SK-N-SH (cell line): ENCODE measurements at regions not wholly inside any gene's neighbourhood (a gene's known extent, or its start where the extent isn't known, plus 50 kb on each side); places are given as distances from the start of the nearest gene placed in this dataset.

Source experiments
- CTCF ChIA-PET: fragments of 300-600, 350-600 bp; formaldehyde crosslinking; extraction: SDS; loops from one replicate; lab custom pipeline; 2021; lab: Yijun Ruan, JAX
- POLR2A ChIA-PET: fragments of 350-600 bp; sonication (Branson Sonifier 250); formaldehyde crosslinking; extraction: SDS; loops from one replicate; lab custom pipeline; 2020; ENCODE audit warnings: antibody characterized with exemption, inconsistent platforms; lab: Yijun Ruan, JAX
- DNase-seq: peaks from one replicate; pipeline ENCODE4 v3.0.0; 2012
- H2AFZ ChIP-seq: fragments of 200-600 bp; sonication (generic); 2 replicates; pipeline ENCODE4 v1.8.1; 2016; ENCODE audit warnings: antibody characterized with exemption, mild to moderate bottlenecking, low read depth
- H3F3A ChIP-seq: fragments of 200-600 bp; sonication (generic); replicated peaks from 2 replicates; pipeline ENCODE3; 2016; ENCODE audit warnings: antibody characterized with exemption, mild to moderate bottlenecking; ENCODE audit not compliant: insufficient read depth
- H3K27ac ChIP-seq, 2 experiments: fragments of 200-500 bp in 1 of 2; fragments of 200-600 bp in 1 of 2; sonication (Bioruptor generic) in 1 of 2; sonication (generic), shearing (Covaris generic) in 1 of 2; 2 replicates each; pipeline versions ENCODE4 v1.5.1 to v1.6.1; 2014 to 2016; ENCODE audit warnings: low read depth in 2 of 2, inconsistent platforms in 1 of 2, low read length in 1 of 2, mild to moderate bottlenecking in 1 of 2, mixed read lengths in 1 of 2
- H3K27me3 ChIP-seq: fragments of 200-600 bp; sonication (generic), shearing (Covaris generic); 2 replicates; pipeline ENCODE4 v1.6.1; 2016; ENCODE audit warnings: mixed run types; ENCODE audit not compliant: insufficient read depth
- H3K36me3 ChIP-seq, 2 experiments: fragments of 200-500 bp in 1 of 2; fragments of 200-600 bp in 1 of 2; sonication (Bioruptor generic) in 1 of 2; sonication (generic) in 1 of 2; replicated peaks in 1 of 2; 2 replicates each; pipeline versions ENCODE3 to v1.5.1; 2014 to 2016; ENCODE audit warnings: low read length in 1 of 2, mild to moderate bottlenecking in 1 of 2; ENCODE audit not compliant: insufficient read depth in 2 of 2, control insufficient read depth in 1 of 2
- H3K4me1 ChIP-seq, 2 experiments: fragments of 200-500 bp in 1 of 2; fragments of 200-600 bp in 1 of 2; sonication (Bioruptor generic) in 1 of 2; sonication (generic), shearing (Covaris generic) in 1 of 2; 2 replicates each; pipeline versions ENCODE4 v1.5.1 to v1.6.1; 2014 to 2016; ENCODE audit warnings: low read depth in 1 of 2, low read length in 1 of 2, mixed run types in 1 of 2; ENCODE audit not compliant: insufficient read depth in 2 of 2, control insufficient read depth in 1 of 2
- H3K4me2 ChIP-seq: fragments of 200-600 bp; sonication (generic), shearing (Covaris generic); 2 replicates; pipeline ENCODE4 v1.6.1; 2017; ENCODE audit warnings: mixed run types
- H3K4me3 ChIP-seq, 2 experiments: fragments of 200-500 bp in 1 of 2; fragments of 200-600 bp in 1 of 2; sonication (Bioruptor generic) in 1 of 2; sonication (generic), shearing (Covaris generic) in 1 of 2; 2 replicates each; pipeline versions ENCODE4 v1.5.1 to v1.8.1; 2014 to 2016; ENCODE audit warnings: low read depth in 2 of 2, inconsistent platforms in 1 of 2, low read length in 1 of 2, mild to moderate bottlenecking in 1 of 2, mixed read lengths in 1 of 2, moderate library complexity in 1 of 2
- H3K79me2 ChIP-seq: fragments of 200-600 bp; sonication (generic); 2 replicates; pipeline ENCODE4 v1.8.1; 2017; ENCODE audit warnings: mild to moderate bottlenecking; ENCODE audit not compliant: insufficient read depth
- H3K9ac ChIP-seq: fragments of 200-600 bp; sonication (generic); 2 replicates; pipeline ENCODE4 v1.6.1; 2017; ENCODE audit warnings: mixed run types
- H3K9me2 ChIP-seq: fragments of 200-600 bp; sonication (generic); 2 replicates; pipeline ENCODE4 v1.6.1; 2017; ENCODE audit warnings: mixed run types
- H3K9me3 ChIP-seq: fragments of 200-600 bp; sonication (generic); 2 replicates; pipeline ENCODE4 v1.6.1; 2017; ENCODE audit warnings: mixed run types, mild to moderate bottlenecking, moderate library complexity
- H4K20me1 ChIP-seq: fragments of 200-600 bp; sonication (generic); 2 replicates; pipeline ENCODE4 v1.6.1; 2017; ENCODE audit warnings: mild to moderate bottlenecking, mixed run types; ENCODE audit not compliant: insufficient read depth
- EP300 ChIP-seq, 2 experiments: IDR thresholded peaks; 2 replicates each; pipeline versions ENCODE4 v1.4.0 to v1.6.1; 2012; ENCODE audit warnings: borderline replicate concordance in 1 of 2, low read depth in 1 of 2, low read length in 1 of 2
- EZH2phosphoT487 ChIP-seq: fragments of 200-600 bp; sonication (generic); IDR thresholded peaks from 2 replicates; pipeline ENCODE4 v1.6.1; 2017; ENCODE audit warnings: low read depth, mixed run types, mild to moderate bottlenecking, antibody characterized with exemption, moderate library complexity, borderline replicate concordance
- GABPA ChIP-seq: IDR thresholded peaks from 2 replicates; pipeline ENCODE4 v1.4.0; 2012; ENCODE audit warnings: low read depth, mild to moderate bottlenecking
- JUND ChIP-seq: IDR thresholded peaks from 2 replicates; pipeline ENCODE4 v1.4.0; 2012
- MEF2A ChIP-seq: IDR thresholded peaks from 2 replicates; pipeline ENCODE4 v1.4.0; 2012; ENCODE audit warnings: low read depth, borderline replicate concordance
- MXI1 ChIP-seq: IDR thresholded peaks from 2 replicates; pipeline ENCODE4 v1.6.1; 2012; ENCODE audit warnings: mild to moderate bottlenecking, low read depth, low read length, improper control_type of control experiment
- NRF1 ChIP-seq: IDR thresholded peaks from 2 replicates; pipeline ENCODE4 v1.6.1; 2012; ENCODE audit warnings: low read depth, mild to moderate bottlenecking, low read length
- RXRA ChIP-seq: IDR thresholded peaks from 2 replicates; pipeline ENCODE4 v1.4.0; 2012; ENCODE audit warnings: low read depth, mild to moderate bottlenecking, borderline replicate concordance
- SMC3 ChIP-seq: IDR thresholded peaks from 2 replicates; pipeline ENCODE4 v1.6.1; 2012; ENCODE audit warnings: low read depth, low read length, improper control_type of control experiment
- TCF12 ChIP-seq: IDR thresholded peaks from 2 replicates; pipeline ENCODE4 v1.4.0; 2012
- YY1 ChIP-seq: IDR thresholded peaks from 2 replicates; pipeline ENCODE4 v1.4.0; 2012; ENCODE audit warnings: low read depth, mild to moderate bottlenecking
- WGBS: methylation state at CpG from one replicate; pipeline ENCODE4 v1.1.6; 2017; ENCODE audit warnings: low lambda C conversion rate; 5-methylcytosine and 5-hydroxymethylcytosine counted together
- TF ChIP-seq, protein P1 (sequence below): fragments of 150-350 bp; IDR thresholded peaks from 2 replicates; pipeline ENCODE4 v1.6.1; 2016; ENCODE audit warnings: mild to moderate bottlenecking, low read depth, low read length
- TF ChIP-seq, protein P2 (sequence below): IDR thresholded peaks from 2 replicates; pipeline ENCODE4 v1.4.0; 2012; ENCODE audit warnings: low read depth
- TF ChIP-seq, protein P3 (sequence below): IDR thresholded peaks from 2 replicates; pipeline ENCODE4 v1.6.1; 2012; ENCODE audit warnings: mild to moderate bottlenecking, low read depth, low read length, moderate library complexity
- TF ChIP-seq, protein P4 (sequence below): IDR thresholded peaks from 2 replicates; pipeline ENCODE4 v1.4.0; 2012; ENCODE audit warnings: low read depth, borderline replicate concordance
- TF ChIP-seq, protein P5 (sequence below): fragments of 150-350 bp; IDR thresholded peaks from 2 replicates; pipeline ENCODE4 v1.6.1; 2017; ENCODE audit warnings: antibody characterized with exemption, low read length, low read depth, borderline replicate concordance
- TF ChIP-seq, protein P6 (sequence below): IDR thresholded peaks from 2 replicates; pipeline ENCODE4 v1.4.0; 2012; ENCODE audit warnings: low read depth, borderline replicate concordance

DNA sequence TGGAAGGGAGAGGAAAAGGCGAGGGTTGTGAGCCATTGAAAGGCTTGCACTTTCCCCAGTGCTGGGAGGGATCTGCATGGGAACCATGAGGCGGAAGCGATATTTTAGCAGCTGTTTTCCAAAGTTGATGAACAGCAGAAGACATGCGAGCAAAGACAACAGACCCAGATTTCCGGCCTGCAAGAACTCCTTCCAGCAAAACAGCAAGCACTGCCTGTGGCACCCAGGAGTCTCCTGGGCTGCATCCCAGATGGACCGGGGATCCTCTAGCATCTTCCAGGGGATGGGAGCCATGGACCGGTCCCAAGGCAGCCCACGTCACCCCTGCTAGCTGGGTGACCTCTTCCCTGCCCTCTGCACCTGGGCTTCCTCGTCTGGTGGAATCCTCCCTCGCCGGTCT lies 162.8 kb downstream of the IRF8 start:
- Histone ChIP-seq H2AFZ (no peak overlapping the region), H3K9ac (no peak overlapping the region), H3K79me2 (no peaks in the 10 kb centered on the region), H3K4me2 (no peak overlapping the region), H3K9me2 (no peaks in the 10 kb centered on the region), H3K4me1 (no peaks in the 10 kb centered on the region), H4K20me1 (no peaks in the 10 kb centered on the region), H3K4me3 (no peak overlapping the region), H3K9me3 (no peaks in the 10 kb centered on the region), H3K27ac (no peak overlapping the region), H3K36me3 (no peaks in the 10 kb centered on the region), H3K27me3 (peaks cover 61% of the 10 kb centered on the region), H3F3A (no peaks in the 10 kb centered on the region)
- CTCF ChIA-PET = no interaction called here
- WGBS = 8% methylated on average over 10 of the region's 11 CpGs
- TF ChIP-seq, protein P1, sequence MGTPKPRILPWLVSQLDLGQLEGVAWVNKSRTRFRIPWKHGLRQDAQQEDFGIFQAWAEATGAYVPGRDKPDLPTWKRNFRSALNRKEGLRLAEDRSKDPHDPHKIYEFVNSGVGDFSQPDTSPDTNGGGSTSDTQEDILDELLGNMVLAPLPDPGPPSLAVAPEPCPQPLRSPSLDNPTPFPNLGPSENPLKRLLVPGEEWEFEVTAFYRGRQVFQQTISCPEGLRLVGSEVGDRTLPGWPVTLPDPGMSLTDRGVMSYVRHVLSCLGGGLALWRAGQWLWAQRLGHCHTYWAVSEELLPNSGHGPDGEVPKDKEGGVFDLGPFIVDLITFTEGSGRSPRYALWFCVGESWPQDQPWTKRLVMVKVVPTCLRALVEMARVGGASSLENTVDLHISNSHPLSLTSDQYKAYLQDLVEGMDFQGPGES = no peak
- TF ChIP-seq, protein P2, sequence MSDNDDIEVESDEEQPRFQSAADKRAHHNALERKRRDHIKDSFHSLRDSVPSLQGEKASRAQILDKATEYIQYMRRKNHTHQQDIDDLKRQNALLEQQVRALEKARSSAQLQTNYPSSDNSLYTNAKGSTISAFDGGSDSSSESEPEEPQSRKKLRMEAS = no peak
- TF ChIP-seq NRF1 = no peak
- TF ChIP-seq JUND = no peak
- TF ChIP-seq, protein P3, sequence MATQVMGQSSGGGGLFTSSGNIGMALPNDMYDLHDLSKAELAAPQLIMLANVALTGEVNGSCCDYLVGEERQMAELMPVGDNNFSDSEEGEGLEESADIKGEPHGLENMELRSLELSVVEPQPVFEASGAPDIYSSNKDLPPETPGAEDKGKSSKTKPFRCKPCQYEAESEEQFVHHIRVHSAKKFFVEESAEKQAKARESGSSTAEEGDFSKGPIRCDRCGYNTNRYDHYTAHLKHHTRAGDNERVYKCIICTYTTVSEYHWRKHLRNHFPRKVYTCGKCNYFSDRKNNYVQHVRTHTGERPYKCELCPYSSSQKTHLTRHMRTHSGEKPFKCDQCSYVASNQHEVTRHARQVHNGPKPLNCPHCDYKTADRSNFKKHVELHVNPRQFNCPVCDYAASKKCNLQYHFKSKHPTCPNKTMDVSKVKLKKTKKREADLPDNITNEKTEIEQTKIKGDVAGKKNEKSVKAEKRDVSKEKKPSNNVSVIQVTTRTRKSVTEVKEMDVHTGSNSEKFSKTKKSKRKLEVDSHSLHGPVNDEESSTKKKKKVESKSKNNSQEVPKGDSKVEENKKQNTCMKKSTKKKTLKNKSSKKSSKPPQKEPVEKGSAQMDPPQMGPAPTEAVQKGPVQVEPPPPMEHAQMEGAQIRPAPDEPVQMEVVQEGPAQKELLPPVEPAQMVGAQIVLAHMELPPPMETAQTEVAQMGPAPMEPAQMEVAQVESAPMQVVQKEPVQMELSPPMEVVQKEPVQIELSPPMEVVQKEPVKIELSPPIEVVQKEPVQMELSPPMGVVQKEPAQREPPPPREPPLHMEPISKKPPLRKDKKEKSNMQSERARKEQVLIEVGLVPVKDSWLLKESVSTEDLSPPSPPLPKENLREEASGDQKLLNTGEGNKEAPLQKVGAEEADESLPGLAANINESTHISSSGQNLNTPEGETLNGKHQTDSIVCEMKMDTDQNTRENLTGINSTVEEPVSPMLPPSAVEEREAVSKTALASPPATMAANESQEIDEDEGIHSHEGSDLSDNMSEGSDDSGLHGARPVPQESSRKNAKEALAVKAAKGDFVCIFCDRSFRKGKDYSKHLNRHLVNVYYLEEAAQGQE = no peak
- TF ChIP-seq, protein P4, sequence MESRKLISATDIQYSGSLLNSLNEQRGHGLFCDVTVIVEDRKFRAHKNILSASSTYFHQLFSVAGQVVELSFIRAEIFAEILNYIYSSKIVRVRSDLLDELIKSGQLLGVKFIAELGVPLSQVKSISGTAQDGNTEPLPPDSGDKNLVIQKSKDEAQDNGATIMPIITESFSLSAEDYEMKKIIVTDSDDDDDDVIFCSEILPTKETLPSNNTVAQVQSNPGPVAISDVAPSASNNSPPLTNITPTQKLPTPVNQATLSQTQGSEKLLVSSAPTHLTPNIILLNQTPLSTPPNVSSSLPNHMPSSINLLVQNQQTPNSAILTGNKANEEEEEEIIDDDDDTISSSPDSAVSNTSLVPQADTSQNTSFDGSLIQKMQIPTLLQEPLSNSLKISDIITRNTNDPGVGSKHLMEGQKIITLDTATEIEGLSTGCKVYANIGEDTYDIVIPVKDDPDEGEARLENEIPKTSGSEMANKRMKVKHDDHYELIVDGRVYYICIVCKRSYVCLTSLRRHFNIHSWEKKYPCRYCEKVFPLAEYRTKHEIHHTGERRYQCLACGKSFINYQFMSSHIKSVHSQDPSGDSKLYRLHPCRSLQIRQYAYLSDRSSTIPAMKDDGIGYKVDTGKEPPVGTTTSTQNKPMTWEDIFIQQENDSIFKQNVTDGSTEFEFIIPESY = no peak
- no peak for TF ChIP-seq SMC3
- TF ChIP-seq RXRA = no peak
- no peak for TF ChIP-seq YY1
- no peak for TF ChIP-seq MEF2A
- TF ChIP-seq, protein P5, sequence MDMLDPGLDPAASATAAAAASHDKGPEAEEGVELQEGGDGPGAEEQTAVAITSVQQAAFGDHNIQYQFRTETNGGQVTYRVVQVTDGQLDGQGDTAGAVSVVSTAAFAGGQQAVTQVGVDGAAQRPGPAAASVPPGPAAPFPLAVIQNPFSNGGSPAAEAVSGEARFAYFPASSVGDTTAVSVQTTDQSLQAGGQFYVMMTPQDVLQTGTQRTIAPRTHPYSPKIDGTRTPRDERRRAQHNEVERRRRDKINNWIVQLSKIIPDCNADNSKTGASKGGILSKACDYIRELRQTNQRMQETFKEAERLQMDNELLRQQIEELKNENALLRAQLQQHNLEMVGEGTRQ = no peak
- no peak for TF ChIP-seq EP300 (IDR thresholded peaks at IDR 0.05; ENCODE audit: borderline replicate concordance in 1 of 2, low read depth in 1 of 2, low read length in 1 of 2)
- TF ChIP-seq, protein P6, sequence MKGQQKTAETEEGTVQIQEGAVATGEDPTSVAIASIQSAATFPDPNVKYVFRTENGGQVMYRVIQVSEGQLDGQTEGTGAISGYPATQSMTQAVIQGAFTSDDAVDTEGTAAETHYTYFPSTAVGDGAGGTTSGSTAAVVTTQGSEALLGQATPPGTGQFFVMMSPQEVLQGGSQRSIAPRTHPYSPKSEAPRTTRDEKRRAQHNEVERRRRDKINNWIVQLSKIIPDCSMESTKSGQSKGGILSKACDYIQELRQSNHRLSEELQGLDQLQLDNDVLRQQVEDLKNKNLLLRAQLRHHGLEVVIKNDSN = no peak
- no peak for TF ChIP-seq MXI1
- TF ChIP-seq EZH2phosphoT487 = no peak
- no peak for TF ChIP-seq GABPA
- TF ChIP-seq TCF12 = no peak
- POLR2A ChIA-PET = no interaction called here
- DNase-seq = no peak
